Vagina (tissue), 2 donors: ENCODE measurements at regions not wholly inside any gene's neighbourhood (a gene's known extent, or its start where the extent isn't known, plus 50 kb on each side); places are given as distances from the start of the nearest gene placed in this dataset.
"Not testable (repeated sequence)": the region's sequence is repeated elsewhere in the genome, so short reads cannot be mapped to it uniquely, and the experiment has no call there.

Source experiments
- DNase-seq, 2 donors: peaks; one replicate each; pipeline ENCODE4 v3.0.0-alpha.2; 2017; ENCODE audit errors: extremely low spot score in 2 of 2
- H3K27ac ChIP-seq: fragments of 200-600 bp; sonication (generic); one replicate; pipeline ENCODE4 v1.5.1; 2019
- H3K27me3 ChIP-seq: fragments of 200-600 bp; sonication (generic); one replicate; pipeline ENCODE4 v1.5.1; 2019
- H3K36me3 ChIP-seq, 2 donors: fragments of 200-600 bp; sonication (generic); one replicate each; pipeline ENCODE4 v1.5.1; 2017 to 2019
- H3K4me1 ChIP-seq: fragments of 200-600 bp; sonication (generic); one replicate; pipeline ENCODE4 v1.5.1; 2019
- H3K4me3 ChIP-seq, 2 donors: fragments of 200-600 bp; sonication (generic); 1 replicate in 1 of 2; 2 replicates in 1 of 2; pipeline ENCODE4 v1.5.1; 2016 to 2019
- H3K9me3 ChIP-seq: fragments of 200-600 bp; sonication (generic); one replicate; pipeline ENCODE4 v1.5.1; 2019
- CTCF ChIP-seq, 3 experiments: fragments of 450-650 bp in 2 of 3; fragments of 200-600 bp in 1 of 3; sonication (generic) in 1 of 3; IDR thresholded peaks; one replicate each; pipeline ENCODE4 v1.5.1; 2017 to 2019; ENCODE audit warnings: antibody characterized with exemption in 3 of 3, mild to moderate bottlenecking in 2 of 3, moderate library complexity in 2 of 3
- POLR2A ChIP-seq, 2 donors: fragments of 450-650 bp; IDR thresholded peaks; one replicate each; pipeline ENCODE4 v1.6.1; 2017; ENCODE audit warnings: antibody characterized with exemption in 2 of 2, mild to moderate bottlenecking in 2 of 2, moderate library complexity in 2 of 2
- POLR2AphosphoS5 ChIP-seq, 2 donors: sonication (generic); formaldehyde crosslinking; IDR thresholded peaks; one replicate each; pipeline ENCODE4 v1.9.0; 2017; ENCODE audit warnings: antibody characterized with exemption in 2 of 2, mild to moderate bottlenecking in 2 of 2, low read depth in 1 of 2; ENCODE audit not compliant: insufficient read depth in 1 of 2
- intact Hi-C: fragments of 100-400 bp; cut with DNase I; formaldehyde crosslinking; loops from one replicate; pipeline ENCODE4 v1.15.1; 2023

DNA sequence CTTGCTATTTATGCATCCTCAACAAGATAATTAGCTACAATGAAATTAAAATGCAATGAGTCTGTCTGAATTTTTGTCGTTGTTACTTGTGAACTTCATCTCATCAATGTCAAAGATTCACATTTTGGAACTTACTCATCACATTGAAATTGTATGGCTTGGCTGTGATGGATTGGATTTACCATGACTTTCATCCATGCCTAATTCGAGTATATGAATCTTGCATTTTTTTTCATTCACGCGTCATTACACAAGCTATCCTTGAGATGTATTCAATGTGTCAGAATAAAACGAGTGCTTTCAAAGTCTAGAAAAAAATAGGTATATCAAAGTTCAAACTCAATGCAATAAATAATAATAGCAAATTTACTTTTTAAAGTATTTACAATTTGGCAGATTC, 265.3 kb downstream of the MAP2K6 start:
- intact Hi-C loops: no loop called here
- Histone ChIP-seq H3K36me3 (no peaks in the 10 kb centered on the region), H3K4me1 (no peaks in the 10 kb centered on the region), H3K27me3 (no peaks in the 10 kb centered on the region), H3K27ac (no peak overlapping the region), H3K4me3 (no peak overlapping the region), H3K9me3 (no peaks in the 10 kb centered on the region)
- no peak for DNase-seq
- no peak for TF ChIP-seq POLR2AphosphoS5 (IDR thresholded peaks at IDR 0.05; ENCODE audit: insufficient read depth in 1 of 2, low read depth in 1 of 2)
- TF ChIP-seq CTCF (IDR thresholded peaks at IDR 0.05): no peak
- TF ChIP-seq POLR2A (IDR thresholded peaks at IDR 0.05): no peak

- Histone ChIP-seq H3K27ac (no peak overlapping the region), H3K9me3 (no peaks in the 10 kb centered on the region), H3K4me1 (no peaks in the 10 kb centered on the region), H3K36me3 (no peaks in the 10 kb centered on the region), H3K4me3 (no peak overlapping the region), H3K27me3 (no peaks in the 10 kb centered on the region)
- TF ChIP-seq POLR2A (IDR thresholded peaks at IDR 0.05): no peak
- no peak for TF ChIP-seq CTCF (IDR thresholded peaks at IDR 0.05)
- no peak for TF ChIP-seq POLR2AphosphoS5 (IDR thresholded peaks at IDR 0.05; ENCODE audit: insufficient read depth in 1 of 2, low read depth in 1 of 2)
- DNase-seq: no peak
- intact Hi-C loops: no loop called here
Measured at GRCh38 chr17:69684251-69684650, 269.8 kb downstream of the MAP2K6 start.

DNA sequence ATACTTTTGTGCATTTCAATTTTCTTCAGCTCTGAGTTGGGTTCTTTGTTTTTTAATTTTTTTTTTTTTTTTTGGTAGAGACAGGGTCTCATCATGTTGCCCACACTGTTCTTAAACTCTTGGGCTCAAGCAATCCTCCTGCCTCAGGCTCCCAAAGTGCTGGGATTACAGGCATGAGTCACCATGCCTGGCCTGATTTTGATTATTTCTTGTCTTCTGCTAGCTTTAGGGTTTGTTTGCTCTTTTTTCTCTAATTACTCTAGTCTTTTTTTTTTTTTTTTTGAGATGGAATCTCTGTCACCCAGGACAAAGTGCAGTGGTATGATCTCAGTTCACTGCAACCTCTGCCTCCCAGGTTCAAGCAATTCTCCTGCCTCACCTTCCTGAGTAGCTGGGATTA, 270.7 kb downstream of the MAP2K6 start:
- H3K27ac ChIP-seq, H3K9me3 ChIP-seq, H3K4me1 ChIP-seq, H3K27me3 ChIP-seq, DNase-seq, H3K4me3 ChIP-seq, intact Hi-C loops, H3K36me3 ChIP-seq: not testable (repeated sequence)

DNA sequence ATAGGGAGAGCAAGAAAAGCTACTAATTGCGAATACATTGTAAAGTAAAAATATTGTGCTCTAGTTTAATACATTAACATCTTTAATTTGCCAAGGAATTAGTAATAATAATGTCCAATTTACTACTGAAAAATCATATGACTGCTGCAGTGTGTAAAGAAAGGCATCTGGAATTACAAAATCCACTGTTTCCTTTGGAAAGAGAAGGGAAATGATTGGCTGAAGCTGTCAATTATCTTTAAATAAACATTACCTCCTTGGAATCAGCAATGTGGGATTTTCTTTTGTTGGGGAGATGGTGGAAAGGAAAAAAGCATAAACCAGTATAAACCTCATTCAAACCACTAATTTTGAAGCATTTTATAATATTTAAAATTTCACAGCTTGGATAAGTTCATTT, 276.0 kb downstream of the MAP2K6 start:
- no peak overlapping the region for H3K4me3 ChIP-seq
- no peak for DNase-seq
- no peak for TF ChIP-seq POLR2AphosphoS5 (IDR thresholded peaks at IDR 0.05; ENCODE audit: insufficient read depth in 1 of 2, low read depth in 1 of 2)
- no peak for TF ChIP-seq POLR2A (IDR thresholded peaks at IDR 0.05)
- no peak for TF ChIP-seq CTCF (IDR thresholded peaks at IDR 0.05)
- no peaks in the 10 kb centered on the region for H3K36me3 ChIP-seq
- H3K27me3 ChIP-seq: no peaks in the 10 kb centered on the region
- intact Hi-C loops: no loop called here
- H3K9me3 ChIP-seq: no peaks in the 10 kb centered on the region
- no peak overlapping the region for H3K27ac ChIP-seq
- no peaks in the 10 kb centered on the region for H3K4me1 ChIP-seq

- no peaks in the 10 kb centered on the region for H3K4me1 ChIP-seq
- intact Hi-C loops: no loop called here
- DNase-seq: no peak
- H3K27ac ChIP-seq: no peak overlapping the region
- no peaks in the 10 kb centered on the region for H3K36me3 ChIP-seq
- TF ChIP-seq POLR2AphosphoS5 (IDR thresholded peaks at IDR 0.05; ENCODE audit: insufficient read depth in 1 of 2, low read depth in 1 of 2) (no peak), CTCF (IDR thresholded peaks at IDR 0.05) (no peak), POLR2A (IDR thresholded peaks at IDR 0.05) (no peak)
- no peak overlapping the region for H3K4me3 ChIP-seq
- no peaks in the 10 kb centered on the region for H3K27me3 ChIP-seq
- H3K9me3 ChIP-seq: no peaks in the 10 kb centered on the region
Measured at GRCh38 chr17:69692171-69692570, 277.7 kb downstream of the MAP2K6 start.

- Histone ChIP-seq H3K4me3 (no peak overlapping the region), H3K4me1 (no peaks in the 10 kb centered on the region), H3K36me3 (no peaks in the 10 kb centered on the region), H3K9me3 (no peaks in the 10 kb centered on the region), H3K27ac (no peak overlapping the region), H3K27me3 (no peaks in the 10 kb centered on the region)
- intact Hi-C loops: no loop called here
- TF ChIP-seq POLR2AphosphoS5 (IDR thresholded peaks at IDR 0.05; ENCODE audit: insufficient read depth in 1 of 2, low read depth in 1 of 2): no peak
- no peak for TF ChIP-seq CTCF (IDR thresholded peaks at IDR 0.05)
- TF ChIP-seq POLR2A (IDR thresholded peaks at IDR 0.05): no peak
- no peak for DNase-seq
Measured at GRCh38 chr17:69695646-69696045, 281.1 kb downstream of the MAP2K6 start.
